AG09319 (cell line): ENCODE measurements at regions not wholly inside any gene's neighbourhood (a gene's known extent, or its start where the extent isn't known, plus 50 kb on each side); places are given as distances from the start of the nearest gene placed in this dataset.

Experiments
- DNase-seq: peaks from one replicate; pipeline ENCODE4 v3.0.0-alpha.2; 2010; ENCODE audit warnings: low read depth; ENCODE audit errors: extremely low read depth
- CTCF ChIP-seq: IDR thresholded peaks from 2 replicates; pipeline ENCODE4 v1.5.1; 2011; ENCODE audit warnings: low read depth, mild to moderate bottlenecking, inconsistent platforms, low read length, moderate library complexity

- peak; percentile 52 for DNase-seq
- no peak for TF ChIP-seq CTCF
Measured at GRCh38 chr6:44052419-44053023, 74.7 kb downstream of the MRPL14 start.

- no peak for DNase-seq
- no peak for TF ChIP-seq CTCF
Measured at GRCh38 chr6:44051515-44051914, 75.7 kb downstream of the MRPL14 start.

GRCh38 chr6:44050872-44051505 is 76.3 kb downstream of the MRPL14 start:
- DNase-seq, result no peak
- TF ChIP-seq CTCF, result no peak

GRCh38 chr6:44049989-44050871 is 77.0 kb downstream of the MRPL14 start:
- no peak for TF ChIP-seq CTCF

GRCh38 chr6:44049163-44049988 is 77.9 kb downstream of the MRPL14 start:
- no peak for TF ChIP-seq CTCF
- no peak for DNase-seq

More at GRCh38 chr6:44049989-44050871, 77.0 kb downstream of the MRPL14 start:
- no peak for DNase-seq

- no peak for TF ChIP-seq CTCF
Measured at GRCh38 chr6:44048277-44048676, 79.0 kb downstream of the MRPL14 start.

More at GRCh38 chr6:44048277-44048676, 79.0 kb downstream of the MRPL14 start:
- no peak for DNase-seq
